Large intestine (tissue), 3 donors: ENCODE measurements at regions not wholly inside any gene's neighbourhood (a gene's known extent, or its start where the extent isn't known, plus 50 kb on each side); places are given as distances from the start of the nearest gene placed in this dataset.

ENCODE experiments used
- DNase-seq, 2 donors: peaks; one replicate each; pipeline versions ENCODE4 v3.0.0 to v3.0.0-alpha.2; 2013
- H3K27ac ChIP-seq: one replicate; pipeline ENCODE4 v1.5.1; 2013; ENCODE audit warnings: low read length
- H3K27me3 ChIP-seq: 2 replicates; pipeline ENCODE4 v1.6.1; 2013; ENCODE audit warnings: low read length; ENCODE audit not compliant: control insufficient read depth, insufficient read depth
- H3K36me3 ChIP-seq: 2 replicates; pipeline ENCODE4 v1.6.1; 2013; ENCODE audit warnings: low read length; ENCODE audit not compliant: control insufficient read depth, insufficient read depth
- H3K4me1 ChIP-seq: one replicate; pipeline ENCODE4 v1.6.1; 2013; ENCODE audit warnings: low read length; ENCODE audit not compliant: control insufficient read depth, insufficient read depth
- H3K4me3 ChIP-seq: one replicate; pipeline ENCODE4 v1.5.1; 2013; ENCODE audit warnings: low read length
- H3K9me3 ChIP-seq: one replicate; pipeline ENCODE4 v1.6.1; 2013; ENCODE audit warnings: mild to moderate bottlenecking, low read depth, low read length, moderate library complexity; ENCODE audit not compliant: control insufficient read depth
- whole genome bisulfite sequencing: methylation state at CpG from one replicate; pipeline ENCODE4 v1.1.5; 2013; ENCODE audit warnings: low lambda C conversion rate; ENCODE audit not compliant: insufficient coverage; 5-methylcytosine and 5-hydroxymethylcytosine counted together

DNA sequence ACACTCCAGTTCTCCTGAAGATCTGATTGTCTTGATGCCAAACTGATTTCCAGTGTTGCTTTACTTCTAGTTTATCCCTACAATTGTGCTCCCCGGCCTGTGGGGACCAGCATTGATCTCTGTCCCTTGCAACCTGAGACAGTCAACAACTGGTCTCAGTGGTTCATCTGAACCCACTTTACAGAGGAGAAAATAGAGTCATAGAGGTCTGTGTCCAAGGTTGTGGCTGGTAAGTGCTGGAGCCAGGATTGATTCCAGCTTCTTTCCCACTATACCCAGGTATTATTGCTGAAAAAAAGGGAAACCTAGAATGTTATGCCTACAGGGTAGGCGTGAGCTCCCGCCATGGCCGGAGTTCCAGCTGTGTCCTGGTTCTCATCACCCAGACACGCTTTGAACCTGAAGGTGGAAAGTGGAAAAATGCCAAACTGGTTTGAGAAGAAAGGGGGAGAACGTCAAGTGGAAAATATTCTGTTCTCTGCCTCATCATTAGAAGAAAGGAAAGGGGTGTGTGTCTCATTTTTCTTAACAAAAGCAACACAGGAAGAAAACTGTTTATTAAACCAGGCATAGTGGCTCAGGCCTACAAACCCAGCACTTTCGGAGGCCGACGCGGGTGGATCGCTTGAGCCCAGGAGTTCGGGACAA is 60.7 kb upstream of the ITPKB start:
- Histone ChIP-seq H3K27ac (peak overlapping the region; percentile 15), H3K4me3 (no peak overlapping the region), H3K9me3 (no peaks in the 10 kb centered on the region), H3K27me3 (no peaks in the 10 kb centered on the region), H3K36me3 (no peaks in the 10 kb centered on the region), H3K4me1 (peaks cover 5% of the 10 kb centered on the region)
- DNase-seq = no peak
- no CpG with 5 or more reads among the region's 12 CpGs for WGBS

DNA sequence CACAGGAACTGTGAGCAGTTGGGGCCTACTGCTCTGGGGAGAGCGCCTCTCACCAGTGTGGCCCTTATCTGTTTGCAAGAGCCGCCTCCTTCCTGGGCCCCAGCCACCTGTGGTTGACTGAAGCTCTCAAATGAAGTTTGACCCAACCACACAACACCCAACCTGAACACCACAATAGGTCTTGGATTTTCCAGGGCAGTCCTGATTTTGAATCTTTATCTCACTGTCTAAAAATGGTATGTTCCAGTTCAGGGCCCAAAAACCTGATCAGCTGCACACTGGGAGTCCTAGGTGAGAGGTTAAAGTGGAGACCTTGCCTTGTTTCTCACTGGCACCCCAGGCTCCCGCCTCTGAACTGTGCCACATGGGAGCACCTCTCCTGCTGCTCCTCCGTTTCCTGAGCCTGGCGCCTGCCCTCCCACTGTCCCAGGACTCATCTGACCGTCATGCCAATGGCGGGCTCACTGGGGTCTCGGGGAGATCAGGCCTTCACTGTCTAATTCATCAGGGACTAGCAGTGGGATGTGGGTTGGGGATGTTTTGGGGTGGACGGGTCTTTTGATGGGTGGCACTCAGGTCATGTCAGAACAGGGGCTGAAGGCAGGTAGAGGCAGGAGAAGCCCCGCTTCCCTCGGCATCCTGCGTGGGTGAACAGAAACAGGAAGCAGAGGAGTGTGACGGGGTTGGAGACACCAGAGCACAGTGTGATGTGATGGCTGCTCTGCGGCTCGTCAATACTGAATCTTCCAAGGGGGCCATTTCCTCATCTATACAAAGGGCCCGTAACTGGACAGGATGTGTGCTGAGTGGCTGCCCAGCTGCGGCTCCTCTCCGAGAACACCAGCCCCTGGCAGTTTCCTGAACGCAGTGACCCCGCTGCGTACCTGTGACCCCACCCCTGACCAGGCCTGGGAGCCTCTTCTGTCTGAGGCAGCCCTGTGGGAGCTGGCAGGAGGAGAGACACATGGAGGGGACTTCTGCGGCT is 59.6 kb upstream of the ITPKB start:
- no CpG with 5 or more reads among the region's 22 CpGs for WGBS

DNA sequence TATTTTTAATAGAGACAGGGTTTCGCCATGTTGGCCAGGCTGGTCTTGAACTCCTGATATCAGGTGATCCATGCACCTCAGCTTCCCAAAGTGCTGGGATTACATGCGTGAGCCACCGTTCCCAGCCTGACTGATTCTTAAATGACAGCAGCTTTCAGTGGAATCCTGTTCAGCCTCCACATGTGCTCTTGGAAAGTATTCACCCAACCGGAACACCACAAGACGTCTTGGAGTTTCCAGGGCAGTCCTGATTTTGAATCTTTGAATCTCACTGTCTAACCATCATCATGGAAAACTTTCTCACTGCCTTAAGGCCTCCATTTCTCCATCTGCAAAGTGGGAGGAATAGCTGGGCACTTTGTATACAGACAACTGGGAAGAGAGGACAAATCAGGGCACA is 58.1 kb upstream of the ITPKB start:
- no peak for DNase-seq
- no peak overlapping the region for H3K4me3 ChIP-seq
- H3K4me1 ChIP-seq = peaks cover 5% of the 10 kb centered on the region
- no peaks in the 10 kb centered on the region for H3K36me3 ChIP-seq
- WGBS = 100% methylated on average over 4 of the region's 5 CpGs
- H3K27me3 ChIP-seq = no peaks in the 10 kb centered on the region
- no peaks in the 10 kb centered on the region for H3K9me3 ChIP-seq
- H3K27ac ChIP-seq = no peak overlapping the region

More for the DNA sequence above, 59.6 kb upstream of the ITPKB start:
- H3K4me3 ChIP-seq = no peak overlapping the region
- H3K36me3 ChIP-seq = no peaks in the 10 kb centered on the region
- H3K27ac ChIP-seq = no peak overlapping the region
- no peaks in the 10 kb centered on the region for H3K9me3 ChIP-seq
- no peaks in the 10 kb centered on the region for H3K27me3 ChIP-seq
- peak; percentile 31 to 74 for DNase-seq
- H3K4me1 ChIP-seq = peaks cover 5% of the 10 kb centered on the region

DNA sequence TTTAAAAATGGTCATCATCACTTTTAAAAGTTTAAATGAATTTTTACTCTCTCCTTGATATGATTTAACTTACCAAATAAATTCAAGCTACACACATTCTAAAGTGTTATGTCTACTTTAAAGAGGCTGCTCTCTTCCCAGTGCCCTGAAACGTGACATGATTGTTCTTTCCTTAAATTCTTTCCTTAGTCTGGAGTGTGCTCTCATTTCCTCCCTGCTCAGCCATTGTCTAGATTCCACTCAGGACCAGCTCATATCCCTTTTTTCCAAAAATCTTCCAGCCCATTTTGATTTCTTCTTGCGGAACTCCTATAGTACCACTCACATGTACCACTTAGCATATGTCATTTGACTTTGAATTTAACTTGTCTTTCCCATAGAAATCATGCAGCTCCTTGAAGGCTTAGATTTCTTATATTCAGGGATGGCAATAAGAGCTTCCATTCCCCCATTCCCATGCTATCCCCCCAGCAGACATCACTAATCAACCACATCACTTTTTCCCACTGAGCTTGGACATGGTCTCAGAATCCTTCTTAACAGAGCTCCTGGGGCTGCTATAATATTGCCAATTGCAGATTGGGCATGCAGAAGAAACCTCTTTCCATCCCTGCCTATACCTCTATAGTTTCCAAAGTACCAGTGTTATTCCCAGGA is 54.7 kb upstream of the ITPKB start:
- no peak for DNase-seq
- Histone ChIP-seq H3K4me1 (peaks cover 3% of the 10 kb centered on the region), H3K36me3 (no peaks in the 10 kb centered on the region), H3K27me3 (peaks cover 3% of the 10 kb centered on the region), H3K4me3 (no peak overlapping the region), H3K27ac (no peak overlapping the region), H3K9me3 (no peaks in the 10 kb centered on the region)
- 91% methylated on average over 1 of the region's 2 CpGs for WGBS

DNA sequence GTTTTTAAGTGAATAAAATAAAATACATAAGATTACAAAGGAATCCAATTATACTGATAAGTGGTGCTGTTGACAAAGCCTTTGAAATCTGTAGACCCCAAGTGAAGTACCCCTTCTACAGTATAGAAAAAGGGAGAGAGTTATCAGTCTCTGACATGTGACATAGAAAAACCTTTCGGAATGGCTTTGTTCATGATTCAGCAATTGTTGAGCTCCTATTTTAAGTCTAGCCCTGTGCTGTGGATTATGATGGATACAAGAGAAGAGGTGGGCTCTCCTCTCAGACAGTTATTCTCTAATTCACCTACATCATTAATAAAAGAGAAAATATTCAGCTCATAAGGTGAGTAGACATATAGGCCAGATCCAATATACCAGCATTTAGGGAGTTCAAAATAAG is 53.3 kb upstream of the ITPKB start:
- Histone ChIP-seq H3K27me3 (peaks cover 3% of the 10 kb centered on the region), H3K4me3 (no peak overlapping the region), H3K27ac (no peak overlapping the region), H3K4me1 (no peaks in the 10 kb centered on the region), H3K36me3 (no peaks in the 10 kb centered on the region), H3K9me3 (no peaks in the 10 kb centered on the region)
- DNase-seq = no peak
- WGBS = no CpG with 5 or more reads among the region's 1 CpG

DNA sequence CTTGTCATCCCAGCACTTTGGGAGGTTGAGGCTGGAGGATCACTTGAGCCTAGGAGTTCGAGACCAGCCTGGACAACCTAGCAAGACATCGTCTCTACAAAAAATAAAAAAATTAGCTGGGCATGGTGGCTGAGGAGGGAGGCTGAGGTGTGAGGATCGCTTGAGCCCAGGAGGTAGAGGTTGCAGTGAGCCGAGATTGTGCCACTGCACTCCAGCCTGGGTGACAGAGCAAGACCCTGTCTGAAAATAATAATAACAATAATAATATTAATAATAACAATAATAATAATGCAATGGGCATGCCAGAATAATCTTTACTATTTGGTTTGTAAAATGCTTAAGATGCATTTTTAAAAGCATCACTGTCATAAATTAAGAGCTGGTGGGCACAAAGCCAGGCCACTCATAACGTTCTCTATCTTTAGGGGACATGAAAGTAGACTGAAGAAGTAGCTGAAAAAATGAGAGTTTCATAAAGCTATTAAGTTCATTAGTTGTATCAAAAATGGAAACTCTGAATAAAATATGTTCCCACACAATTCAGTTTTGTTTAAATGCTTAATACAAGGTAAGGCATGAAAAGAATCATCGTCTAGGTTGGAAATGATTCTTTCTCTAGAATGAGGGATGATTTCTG is 51.6 kb upstream of the ITPKB start:
- DNase-seq = no peak
- no peak overlapping the region for H3K4me3 ChIP-seq
- H3K36me3 ChIP-seq = no peaks in the 10 kb centered on the region
- 93% methylated on average over 2 of the region's 6 CpGs for WGBS
- no peak overlapping the region for H3K27ac ChIP-seq
- no peaks in the 10 kb centered on the region for H3K4me1 ChIP-seq
- H3K9me3 ChIP-seq = no peaks in the 10 kb centered on the region
- peaks cover 3% of the 10 kb centered on the region for H3K27me3 ChIP-seq

DNA sequence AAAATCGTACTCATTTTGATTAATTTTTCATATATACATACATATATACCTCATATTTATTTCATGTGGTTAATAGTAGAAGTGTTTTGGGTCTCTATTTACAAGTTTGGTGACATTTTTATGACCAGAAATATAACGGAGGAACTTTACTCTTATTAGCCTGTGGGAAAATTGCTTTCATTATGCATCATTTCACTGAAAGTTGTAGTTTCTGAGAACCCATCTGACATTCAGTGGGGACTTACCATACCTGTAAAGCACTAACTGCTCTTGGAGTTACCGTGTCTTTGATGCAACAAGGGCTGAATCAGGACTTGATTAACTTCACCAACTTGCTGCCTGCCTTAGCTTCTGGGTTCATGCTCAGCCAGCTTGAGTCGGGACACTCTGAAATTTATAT is 49.9 kb upstream of the ITPKB start:
- Histone ChIP-seq H3K36me3 (no peaks in the 10 kb centered on the region), H3K27ac (no peak overlapping the region), H3K4me3 (no peak overlapping the region), H3K27me3 (peaks cover 3% of the 10 kb centered on the region), H3K4me1 (no peaks in the 10 kb centered on the region), H3K9me3 (no peaks in the 10 kb centered on the region)
- DNase-seq = no peak
- 60% methylated on average over 2 of the region's 4 CpGs for WGBS
